GM12873 (cell line): ENCODE measurements at regions not wholly inside any gene's neighbourhood (a gene's known extent, or its start where the extent isn't known, plus 50 kb on each side); places are given as distances from the start of the nearest gene placed in this dataset.

Source experiments
- CTCF ChIP-seq: IDR thresholded peaks from 2 replicates; pipeline ENCODE4 v1.5.1; 2012; ENCODE audit warnings: low read depth, mild to moderate bottlenecking, moderate library complexity, low read length, control low read depth; ENCODE audit not compliant: insufficient read depth; ENCODE audit errors: missing control alignments

GRCh38 chr9:129351058-129351641, 173.1 kb upstream of the IER5L start:
- TF ChIP-seq CTCF = no peak

GRCh38 chr9:129350143-129350935, 172.3 kb upstream of the IER5L start:
- no peak for TF ChIP-seq CTCF

GRCh38 chr9:129349665-129349947, 171.5 kb upstream of the IER5L start:
- TF ChIP-seq CTCF = no peak

- TF ChIP-seq CTCF = no peak
Observed at GRCh38 chr9:129348890-129349664, 171.0 kb upstream of the IER5L start.

GRCh38 chr9:129347316-129348120, 169.5 kb upstream of the IER5L start:
- TF ChIP-seq CTCF = no peak

- TF ChIP-seq CTCF = no peak
Observed at GRCh38 chr9:129346046-129346445, 168.0 kb upstream of the IER5L start.
